ENCODE measurements at regions not wholly inside any gene's neighbourhood (a gene's known extent, or its start where the extent isn't known, plus 50 kb on each side); places are given as distances from the start of the nearest gene placed in this dataset.
A peak's percentile ranks its signal among the peaks of the same experiment; 100 is the strongest.

- no peak for ATAC-seq
- no peak overlapping the region for H3K4me3 Mint-ChIP-seq
- H3K4me1 Mint-ChIP-seq, result no peaks in the 10 kb centered on the region
- DNase-seq, result no peak
- H3K9me3 Mint-ChIP-seq, result peaks cover 4% of the 10 kb centered on the region
- H3K27ac Mint-ChIP-seq, result no peak overlapping the region
- peaks cover 3% of the 10 kb centered on the region for H3K27me3 Mint-ChIP-seq
- H3K36me3 Mint-ChIP-seq (ENCODE audit: low read depth), result no peaks in the 10 kb centered on the region
These were observed 62.1 kb downstream of the GADD45G start for GRCh38 chr9:89666950-89667349.

- ATAC-seq, result no peak
- no peak overlapping the region for H3K4me3 Mint-ChIP-seq
- no peak for DNase-seq
- peaks cover 4% of the 10 kb centered on the region for H3K9me3 Mint-ChIP-seq
- H3K4me1 Mint-ChIP-seq, result no peaks in the 10 kb centered on the region
- no peaks in the 10 kb centered on the region for H3K36me3 Mint-ChIP-seq (ENCODE audit: low read depth)
- no peak overlapping the region for H3K27ac Mint-ChIP-seq
- H3K27me3 Mint-ChIP-seq, result peaks cover 3% of the 10 kb centered on the region
These were observed 62.9 kb downstream of the GADD45G start for GRCh38 chr9:89667726-89668125.

- H3K9me3 Mint-ChIP-seq, result peaks cover 4% of the 10 kb centered on the region
- H3K4me1 Mint-ChIP-seq, result no peaks in the 10 kb centered on the region
- no peak overlapping the region for H3K27ac Mint-ChIP-seq
- H3K4me3 Mint-ChIP-seq, result no peak overlapping the region
- peaks cover 3% of the 10 kb centered on the region for H3K27me3 Mint-ChIP-seq
- ATAC-seq, result no peak
- no peak for DNase-seq
- no peaks in the 10 kb centered on the region for H3K36me3 Mint-ChIP-seq (ENCODE audit: low read depth)
These were observed 63.5 kb downstream of the GADD45G start for GRCh38 chr9:89668216-89668865.

GRCh38 chr9:89668866-89669246 is 64.0 kb downstream of the GADD45G start:
- Mint-ChIP-seq H3K27ac (no peak overlapping the region), H3K36me3 (ENCODE audit: low read depth) (no peaks in the 10 kb centered on the region), H3K4me3 (no peak overlapping the region), H3K4me1 (no peaks in the 10 kb centered on the region), H3K9me3 (peaks cover 4% of the 10 kb centered on the region), H3K27me3 (peaks cover 3% of the 10 kb centered on the region)
- DNase-seq, result no peak
- no peak for ATAC-seq

DNA sequence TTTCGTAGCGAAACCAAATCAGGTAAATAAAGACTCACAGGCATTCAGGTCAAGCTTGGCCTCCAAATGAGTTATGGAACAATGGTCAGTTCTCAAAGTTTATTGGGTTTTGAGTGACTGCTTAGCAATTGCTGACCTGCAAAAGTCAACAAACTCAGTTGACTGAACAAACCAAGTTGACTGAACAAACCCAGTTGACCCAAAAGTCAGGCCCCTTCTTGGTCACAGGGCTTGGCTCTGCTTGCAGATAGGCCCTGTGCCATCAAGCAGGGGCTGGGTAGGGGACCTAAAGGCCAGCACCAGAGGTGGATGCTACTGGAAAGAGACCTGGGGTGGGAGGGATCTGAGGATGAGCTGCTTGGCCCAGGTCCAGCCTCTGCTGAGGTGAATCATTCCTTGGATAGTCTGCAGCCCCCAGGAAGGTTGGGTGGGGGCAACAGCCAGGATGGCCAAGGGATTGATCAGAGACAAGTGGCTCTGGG is 64.6 kb downstream of the GADD45G start:
- no peaks in the 10 kb centered on the region for H3K4me1 Mint-ChIP-seq
- peaks cover 3% of the 10 kb centered on the region for H3K27me3 Mint-ChIP-seq
- H3K27ac Mint-ChIP-seq, result no peak overlapping the region
- DNase-seq (no peak), ATAC-seq (no peak)
- peaks cover 4% of the 10 kb centered on the region for H3K9me3 Mint-ChIP-seq
- no peak overlapping the region for H3K4me3 Mint-ChIP-seq
- no peaks in the 10 kb centered on the region for H3K36me3 Mint-ChIP-seq (ENCODE audit: low read depth)

GRCh38 chr9:89670114-89670513 is 65.3 kb downstream of the GADD45G start:
- H3K4me1 Mint-ChIP-seq, result no peaks in the 10 kb centered on the region
- H3K36me3 Mint-ChIP-seq (ENCODE audit: low read depth), result no peaks in the 10 kb centered on the region
- DNase-seq (no peak), ATAC-seq (no peak)
- no peak overlapping the region for H3K4me3 Mint-ChIP-seq
- H3K27ac Mint-ChIP-seq, result no peak overlapping the region
- H3K9me3 Mint-ChIP-seq, result peaks cover 4% of the 10 kb centered on the region
- no peaks in the 10 kb centered on the region for H3K27me3 Mint-ChIP-seq

GRCh38 chr9:89670801-89671434 is 66.1 kb downstream of the GADD45G start:
- Mint-ChIP-seq H3K27me3 (no peaks in the 10 kb centered on the region), H3K9me3 (peaks cover 4% of the 10 kb centered on the region), H3K27ac (no peak overlapping the region), H3K36me3 (ENCODE audit: low read depth) (no peaks in the 10 kb centered on the region), H3K4me3 (peak overlapping the region; percentile 28), H3K4me1 (no peaks in the 10 kb centered on the region)
- DNase-seq (no peak), ATAC-seq (no peak)

DNA sequence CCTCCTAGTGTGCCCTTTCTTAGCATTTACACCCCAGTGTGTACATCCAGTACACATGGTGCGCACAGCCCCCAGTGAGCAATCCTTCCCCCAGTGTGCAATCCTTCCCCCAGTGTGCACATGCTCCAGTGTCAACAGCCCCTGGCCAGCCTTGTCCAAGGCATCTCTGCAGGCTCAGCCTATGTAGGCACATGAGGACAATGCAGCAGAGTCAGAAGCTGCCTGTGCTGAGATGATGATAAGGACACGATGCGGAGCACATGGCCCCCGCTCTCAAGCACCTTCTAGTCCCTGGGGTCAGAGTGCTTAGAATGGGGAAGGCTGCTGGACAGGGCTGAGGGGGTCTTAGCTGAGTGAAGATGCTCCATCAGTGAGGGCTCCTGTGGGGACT is 69.8 kb downstream of the GADD45G start:
- H3K27me3 Mint-ChIP-seq, result no peaks in the 10 kb centered on the region
- no peak overlapping the region for H3K27ac Mint-ChIP-seq
- H3K9me3 Mint-ChIP-seq, result peaks cover 4% of the 10 kb centered on the region
- H3K4me1 Mint-ChIP-seq, result no peaks in the 10 kb centered on the region
- ATAC-seq (no peak), DNase-seq (no peak)
- H3K4me3 Mint-ChIP-seq, result no peak overlapping the region
- no peaks in the 10 kb centered on the region for H3K36me3 Mint-ChIP-seq (ENCODE audit: low read depth)

GRCh38 chr9:89675058-89675742 is 70.4 kb downstream of the GADD45G start:
- Mint-ChIP-seq H3K4me3 (no peak overlapping the region), H3K4me1 (no peaks in the 10 kb centered on the region), H3K9me3 (peaks cover 4% of the 10 kb centered on the region), H3K36me3 (ENCODE audit: low read depth) (no peaks in the 10 kb centered on the region), H3K27me3 (no peaks in the 10 kb centered on the region), H3K27ac (no peak overlapping the region)
- ATAC-seq (no peak), DNase-seq (no peak)

GRCh38 chr9:89676281-89676680 is 71.5 kb downstream of the GADD45G start:
- no peaks in the 10 kb centered on the region for H3K36me3 Mint-ChIP-seq (ENCODE audit: low read depth)
- ATAC-seq, result no peak
- H3K9me3 Mint-ChIP-seq, result peaks cover 2% of the 10 kb centered on the region
- H3K4me3 Mint-ChIP-seq, result no peak overlapping the region
- no peak for DNase-seq
- no peak overlapping the region for H3K27ac Mint-ChIP-seq
- H3K27me3 Mint-ChIP-seq, result no peaks in the 10 kb centered on the region
- H3K4me1 Mint-ChIP-seq, result no peaks in the 10 kb centered on the region

GRCh38 chr9:89677702-89678395 is 73.0 kb downstream of the GADD45G start:
- no peaks in the 10 kb centered on the region for H3K27me3 Mint-ChIP-seq
- H3K9me3 Mint-ChIP-seq, result no peaks in the 10 kb centered on the region
- no peak overlapping the region for H3K27ac Mint-ChIP-seq
- H3K36me3 Mint-ChIP-seq (ENCODE audit: low read depth), result no peaks in the 10 kb centered on the region
- no peak for ATAC-seq
- no peak overlapping the region for H3K4me3 Mint-ChIP-seq
- H3K4me1 Mint-ChIP-seq, result no peaks in the 10 kb centered on the region
- DNase-seq, result no peak

- Mint-ChIP-seq H3K36me3 (ENCODE audit: low read depth) (no peaks in the 10 kb centered on the region), H3K27me3 (no peaks in the 10 kb centered on the region), H3K9me3 (no peaks in the 10 kb centered on the region), H3K4me1 (no peaks in the 10 kb centered on the region), H3K4me3 (no peak overlapping the region), H3K27ac (no peak overlapping the region)
- DNase-seq (no peak), ATAC-seq (no peak)
These were observed 73.7 kb downstream of the GADD45G start for GRCh38 chr9:89678396-89679015.

DNA sequence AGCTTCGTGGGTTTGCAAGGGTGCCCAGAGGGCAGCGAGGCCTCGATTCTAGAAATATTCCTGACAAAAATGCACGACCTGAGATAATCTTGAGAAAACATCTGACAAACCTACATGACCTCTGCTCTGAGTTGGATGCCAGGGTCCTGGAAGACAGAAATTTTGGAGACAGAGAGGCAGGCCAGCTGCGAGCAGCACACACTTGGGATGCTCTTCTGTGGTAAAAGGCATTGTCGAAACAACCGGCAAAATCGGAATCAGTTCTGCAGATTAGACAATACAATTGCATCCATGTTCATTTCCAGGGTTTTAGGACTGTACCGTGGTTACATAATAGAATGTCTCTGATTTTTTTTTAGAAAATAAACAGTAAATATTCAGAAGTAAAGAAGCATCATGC is 74.2 kb downstream of the GADD45G start:
- H3K27ac Mint-ChIP-seq, result no peak overlapping the region
- H3K4me1 Mint-ChIP-seq, result no peaks in the 10 kb centered on the region
- H3K27me3 Mint-ChIP-seq, result no peaks in the 10 kb centered on the region
- H3K4me3 Mint-ChIP-seq, result no peak overlapping the region
- H3K36me3 Mint-ChIP-seq (ENCODE audit: low read depth), result no peaks in the 10 kb centered on the region
- no peaks in the 10 kb centered on the region for H3K9me3 Mint-ChIP-seq
- DNase-seq, result no peak
- no peak for ATAC-seq

GRCh38 chr9:89679581-89679980 is 74.8 kb downstream of the GADD45G start:
- no peak for ATAC-seq
- Mint-ChIP-seq H3K27ac (no peak overlapping the region), H3K9me3 (no peaks in the 10 kb centered on the region), H3K27me3 (no peaks in the 10 kb centered on the region), H3K4me3 (no peak overlapping the region), H3K36me3 (ENCODE audit: low read depth) (no peaks in the 10 kb centered on the region), H3K4me1 (no peaks in the 10 kb centered on the region)
- DNase-seq, result no peak

Data from activated naive CD8-positive, alpha-beta T cell treated with anti-CD3 and anti-CD28 coated beads, Interleukin-2, amount 50 U/mL, for 24 hours (primary cell).